Astrocyte (in vitro differentiated cells and primary cell): ENCODE measurements at regions not wholly inside any gene's neighbourhood (a gene's known extent, or its start where the extent isn't known, plus 50 kb on each side); places are given as distances from the start of the nearest gene placed in this dataset.
"Not testable (repeated sequence)": the region's sequence is repeated elsewhere in the genome, so short reads cannot be mapped to it uniquely, and the experiment has no call there.

Experiments used
- EZH2 ChIP-seq: IDR thresholded peaks from 2 replicates; pipeline ENCODE4 v1.6.1; 2012; ENCODE audit warnings: mild to moderate bottlenecking, low read length, inconsistent platforms; ENCODE audit not compliant: insufficient read depth
- TF ChIP-seq, protein P1 (sequence below): IDR thresholded peaks from 2 replicates; pipeline ENCODE4 v1.5.1; 2011; ENCODE audit warnings: low read depth, mild to moderate bottlenecking, inconsistent platforms, low read length, moderate library complexity; ENCODE audit not compliant: insufficient read depth

DNA sequence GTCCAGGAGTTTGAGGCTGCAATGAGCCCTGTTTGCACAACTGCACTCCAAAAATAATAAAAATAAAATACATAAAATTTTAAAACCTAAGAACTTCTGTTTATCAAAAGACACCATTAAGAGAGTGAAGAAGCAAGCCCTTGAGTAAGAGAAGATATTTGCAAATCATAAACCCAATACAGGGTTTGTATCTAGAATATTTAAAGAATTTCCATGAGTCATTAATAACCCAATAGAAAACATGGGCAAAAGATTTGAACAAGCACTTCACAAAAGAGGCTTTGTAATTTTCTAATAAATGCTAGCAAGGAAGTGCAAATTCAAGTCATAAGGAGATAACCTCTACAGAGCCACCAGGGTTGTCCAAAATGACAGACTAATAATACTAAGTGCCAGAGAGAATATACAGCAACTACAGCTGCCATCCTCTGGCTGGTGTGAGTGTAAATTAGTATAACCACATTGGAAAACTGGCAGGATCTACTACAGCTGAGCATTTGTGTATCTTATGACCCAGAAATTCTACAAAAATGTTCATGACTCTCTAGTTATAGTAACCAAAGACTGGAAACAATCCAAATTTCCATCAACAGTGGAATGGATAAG, 133.0 kb upstream of the PLGLB2 start:
- TF ChIP-seq, protein P1, sequence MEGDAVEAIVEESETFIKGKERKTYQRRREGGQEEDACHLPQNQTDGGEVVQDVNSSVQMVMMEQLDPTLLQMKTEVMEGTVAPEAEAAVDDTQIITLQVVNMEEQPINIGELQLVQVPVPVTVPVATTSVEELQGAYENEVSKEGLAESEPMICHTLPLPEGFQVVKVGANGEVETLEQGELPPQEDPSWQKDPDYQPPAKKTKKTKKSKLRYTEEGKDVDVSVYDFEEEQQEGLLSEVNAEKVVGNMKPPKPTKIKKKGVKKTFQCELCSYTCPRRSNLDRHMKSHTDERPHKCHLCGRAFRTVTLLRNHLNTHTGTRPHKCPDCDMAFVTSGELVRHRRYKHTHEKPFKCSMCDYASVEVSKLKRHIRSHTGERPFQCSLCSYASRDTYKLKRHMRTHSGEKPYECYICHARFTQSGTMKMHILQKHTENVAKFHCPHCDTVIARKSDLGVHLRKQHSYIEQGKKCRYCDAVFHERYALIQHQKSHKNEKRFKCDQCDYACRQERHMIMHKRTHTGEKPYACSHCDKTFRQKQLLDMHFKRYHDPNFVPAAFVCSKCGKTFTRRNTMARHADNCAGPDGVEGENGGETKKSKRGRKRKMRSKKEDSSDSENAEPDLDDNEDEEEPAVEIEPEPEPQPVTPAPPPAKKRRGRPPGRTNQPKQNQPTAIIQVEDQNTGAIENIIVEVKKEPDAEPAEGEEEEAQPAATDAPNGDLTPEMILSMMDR, result not testable (repeated sequence)
- TF ChIP-seq EZH2, result not testable (repeated sequence)
